BJ (cell line): ENCODE measurements at regions not wholly inside any gene's neighbourhood (a gene's known extent, or its start where the extent isn't known, plus 50 kb on each side); places are given as distances from the start of the nearest gene placed in this dataset.

ENCODE experiments used
- CTCF ChIA-PET: fragments of 350-600 bp; formaldehyde crosslinking; extraction: SDS; loops from one replicate; lab custom pipeline; 2021; ENCODE audit warnings: antibody characterized with exemption, inconsistent platforms; lab: Yijun Ruan, JAX
- POLR2A ChIA-PET: fragments of 300-600 bp; sonication (Branson Sonifier 250); formaldehyde crosslinking; extraction: SDS; loops from one replicate; lab custom pipeline; 2021; ENCODE audit warnings: antibody characterized with exemption; lab: Charles Lee
- DNase-seq: peaks from one replicate; pipeline ENCODE4 v3.0.0-alpha.2; 2011; ENCODE audit warnings: low read depth
- H3K27me3 ChIP-seq: 2 replicates; pipeline ENCODE4 v1.6.0; 2011; ENCODE audit warnings: low read length; ENCODE audit not compliant: control insufficient read depth, insufficient read depth
- H3K36me3 ChIP-seq: 2 replicates; pipeline ENCODE4 v1.5.1; 2011; ENCODE audit warnings: low read length; ENCODE audit not compliant: control insufficient read depth, insufficient read depth
- H3K4me3 ChIP-seq: 2 replicates; pipeline ENCODE4 v1.5.1; 2011; ENCODE audit warnings: low read depth, mild to moderate bottlenecking, control low read depth, low read length
- TF ChIP-seq, protein P1 (sequence below): IDR thresholded peaks from 2 replicates; pipeline ENCODE4 v1.5.1; 2011; ENCODE audit warnings: low read depth, mild to moderate bottlenecking, control low read depth, inconsistent platforms, low read length, moderate library complexity; ENCODE audit not compliant: insufficient read depth

DNA sequence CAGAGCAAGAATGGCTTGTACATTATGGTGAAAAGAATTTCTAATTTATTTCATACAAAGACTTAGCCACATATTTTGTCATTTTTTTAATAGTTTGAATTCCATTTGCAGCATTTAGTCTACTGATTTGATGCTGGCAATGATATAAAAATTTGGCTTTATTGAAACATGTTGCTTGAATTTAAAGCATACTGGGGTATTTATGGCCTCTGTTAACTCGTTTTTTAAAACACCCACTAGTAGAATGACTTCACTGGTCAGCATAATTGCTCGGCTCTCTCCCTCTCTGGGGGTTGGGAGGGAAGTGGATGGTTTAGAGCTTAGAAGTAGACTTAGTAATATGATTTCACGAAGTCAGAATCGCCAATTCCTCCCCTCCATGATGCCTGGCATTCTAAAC lies 354.9 kb upstream of the HTR2A start:
- Histone ChIP-seq H3K36me3 (no peaks in the 10 kb centered on the region), H3K4me3 (no peak overlapping the region), H3K27me3 (no peaks in the 10 kb centered on the region)
- DNase-seq = peak; percentile 27
- TF ChIP-seq, protein P1, sequence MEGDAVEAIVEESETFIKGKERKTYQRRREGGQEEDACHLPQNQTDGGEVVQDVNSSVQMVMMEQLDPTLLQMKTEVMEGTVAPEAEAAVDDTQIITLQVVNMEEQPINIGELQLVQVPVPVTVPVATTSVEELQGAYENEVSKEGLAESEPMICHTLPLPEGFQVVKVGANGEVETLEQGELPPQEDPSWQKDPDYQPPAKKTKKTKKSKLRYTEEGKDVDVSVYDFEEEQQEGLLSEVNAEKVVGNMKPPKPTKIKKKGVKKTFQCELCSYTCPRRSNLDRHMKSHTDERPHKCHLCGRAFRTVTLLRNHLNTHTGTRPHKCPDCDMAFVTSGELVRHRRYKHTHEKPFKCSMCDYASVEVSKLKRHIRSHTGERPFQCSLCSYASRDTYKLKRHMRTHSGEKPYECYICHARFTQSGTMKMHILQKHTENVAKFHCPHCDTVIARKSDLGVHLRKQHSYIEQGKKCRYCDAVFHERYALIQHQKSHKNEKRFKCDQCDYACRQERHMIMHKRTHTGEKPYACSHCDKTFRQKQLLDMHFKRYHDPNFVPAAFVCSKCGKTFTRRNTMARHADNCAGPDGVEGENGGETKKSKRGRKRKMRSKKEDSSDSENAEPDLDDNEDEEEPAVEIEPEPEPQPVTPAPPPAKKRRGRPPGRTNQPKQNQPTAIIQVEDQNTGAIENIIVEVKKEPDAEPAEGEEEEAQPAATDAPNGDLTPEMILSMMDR = no peak
- CTCF ChIA-PET = no interaction called here
- POLR2A ChIA-PET = no interaction called here

DNA sequence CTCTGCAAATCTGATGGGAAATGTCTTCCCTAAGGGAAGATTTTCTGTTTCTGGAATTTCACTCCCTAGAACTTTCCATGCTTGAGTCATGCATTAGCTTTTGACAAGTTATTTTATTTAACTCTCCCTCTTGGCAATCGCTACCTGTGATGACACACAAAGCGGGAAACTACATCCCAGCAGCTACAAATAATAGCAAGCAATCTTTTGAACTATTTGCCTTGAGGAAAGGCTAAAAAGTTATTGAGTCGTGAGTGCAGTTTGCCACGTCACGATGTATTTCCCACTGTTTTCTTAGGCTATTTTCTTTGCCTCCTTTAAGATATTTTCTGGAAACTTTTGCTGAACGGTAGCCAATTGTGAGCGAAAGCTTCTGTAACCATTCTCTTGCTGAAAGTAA lies 353.3 kb upstream of the HTR2A start:
- ChIA-PET POLR2A (no interaction called here), CTCF (no interaction called here)
- Histone ChIP-seq H3K36me3 (no peaks in the 10 kb centered on the region), H3K27me3 (no peaks in the 10 kb centered on the region), H3K4me3 (no peak overlapping the region)
- TF ChIP-seq, protein P1 = no peak
- no peak for DNase-seq

GRCh38 chr13:47249266-47249665 lies 352.4 kb upstream of the HTR2A start:
- H3K4me3 ChIP-seq = no peak overlapping the region
- H3K27me3 ChIP-seq = no peaks in the 10 kb centered on the region
- TF ChIP-seq, protein P1 = no peak
- no peaks in the 10 kb centered on the region for H3K36me3 ChIP-seq
- DNase-seq = no peak
- POLR2A ChIA-PET = no interaction called here
- CTCF ChIA-PET = no interaction called here

- ChIA-PET POLR2A (no interaction called here), CTCF (no interaction called here)
- TF ChIP-seq, protein P1 = no peak
- no peak overlapping the region for H3K4me3 ChIP-seq
- no peaks in the 10 kb centered on the region for H3K27me3 ChIP-seq
- DNase-seq = no peak
- no peaks in the 10 kb centered on the region for H3K36me3 ChIP-seq
These were observed 344.6 kb upstream of the HTR2A start for GRCh38 chr13:47241446-47241845.

DNA sequence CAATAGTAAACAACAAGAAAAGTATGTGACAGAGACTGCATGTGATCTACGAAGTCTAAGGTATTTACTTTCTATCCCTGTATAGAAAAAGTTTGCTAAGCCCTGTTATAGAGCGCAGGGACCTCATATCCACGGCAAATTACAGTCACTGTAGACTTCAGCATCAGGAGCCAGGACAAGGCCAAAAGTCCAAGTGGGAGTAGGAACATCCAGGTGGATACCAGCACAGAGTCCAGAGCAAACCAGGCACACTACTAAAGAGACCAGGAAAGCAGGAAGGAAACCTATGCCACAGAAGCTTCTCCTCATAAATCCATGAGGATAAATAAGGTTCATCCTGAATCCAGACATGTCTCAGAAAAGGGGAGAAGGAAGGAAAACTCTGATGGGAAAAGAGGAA lies 342.2 kb upstream of the HTR2A start:
- Histone ChIP-seq H3K4me3 (no peak overlapping the region), H3K27me3 (no peaks in the 10 kb centered on the region), H3K36me3 (no peaks in the 10 kb centered on the region)
- DNase-seq = no peak
- CTCF ChIA-PET = interaction anchor here (2.4 kb wide), 1 partner anchor 13 kb away, joined by 7 read pairs; no protein-coding TSS in a partner anchor
- POLR2A ChIA-PET = no interaction called here
- TF ChIP-seq, protein P1 = no peak
